Spleen (tissue), 7 donors: ENCODE measurements at regions not wholly inside any gene's neighbourhood (a gene's known extent, or its start where the extent isn't known, plus 50 kb on each side); places are given as distances from the start of the nearest gene placed in this dataset.

Experiments used
- CTCF ChIP-seq, 11 experiments: fragments of 200-600 bp in 7 of 11; fragments of 450-650 bp in 4 of 11; sonication (generic) in 4 of 11; IDR thresholded peaks in 8 of 11; conservative IDR thresholded peaks in 3 of 11; 1 replicate in 7 of 11; 2 replicates in 4 of 11; pipeline versions ENCODE4 v1.4.0 to v1.8.0; 2016 to 2021; ENCODE audit warnings: antibody characterized with exemption in 11 of 11, inconsistent platforms in 4 of 11, mild to moderate bottlenecking in 1 of 11
- POLR2A ChIP-seq, 3 donors: fragments of 450-650 bp; IDR thresholded peaks; one replicate each; pipeline ENCODE4 v1.5.1; 2017; ENCODE audit warnings: antibody characterized with exemption in 3 of 3, mild to moderate bottlenecking in 1 of 3
- POLR2AphosphoS5 ChIP-seq, 3 donors: sonication (generic); formaldehyde crosslinking; IDR thresholded peaks; one replicate each; pipeline ENCODE4 v1.5.1; 2017; ENCODE audit warnings: antibody characterized with exemption in 3 of 3
- donor health status: DM: no; HTN: no; CAD: no; lungs with moderate emphysema.
- donor health status: DM: no; HTN: no; CAD: no.
- donor health status: DM: no; HTN: no; CAD: no.

GRCh38 chr15:69893863-69894262 lies 203.9 kb downstream of the TLE3 start:
- TF ChIP-seq CTCF (IDR thresholded peaks at IDR 0.05 in 8 of 11, conservative IDR thresholded peaks at IDR 0.05 in 3 of 11), result no peak
- TF ChIP-seq POLR2A (IDR thresholded peaks at IDR 0.05), result no peak
- TF ChIP-seq POLR2AphosphoS5 (IDR thresholded peaks at IDR 0.05), result no peak
